ENCODE measurements at regions not wholly inside any gene's neighbourhood (a gene's known extent, or its start where the extent isn't known, plus 50 kb on each side); places are given as distances from the start of the nearest gene placed in this dataset.

GRCh38 chr2:150882751-150883612 is 378.7 kb downstream of the RBM43 start:
- Histone ChIP-seq H2AFZ (ENCODE audit: low read length) (no peak overlapping the region), H3K9ac (ENCODE audit: low read length) (no peak overlapping the region), H3K9me3 (ENCODE audit: low read length) (no peaks in the 10 kb centered on the region), H3K4me2 (ENCODE audit: low read depth, low read length, poor library complexity, severe bottlenecking) (no peak overlapping the region), H3K36me3 (ENCODE audit: insufficient read depth, low read length) (no peaks in the 10 kb centered on the region), H3K27ac (ENCODE audit: low read length) (no peak overlapping the region), H3K4me3 (ENCODE audit: low read length) (no peak overlapping the region), H3K79me2 (ENCODE audit: low read length) (no peaks in the 10 kb centered on the region), H3K9me2 (replicated peaks; ENCODE audit: insufficient read depth, low read length) (no peaks in the 10 kb centered on the region), H3K4me1 (ENCODE audit: low read length) (no peaks in the 10 kb centered on the region), H4K20me1 (ENCODE audit: insufficient read depth, low read depth, low read length) (no peaks in the 10 kb centered on the region), H3K27me3 (ENCODE audit: low read length) (no peaks in the 10 kb centered on the region)
- DNase-seq: no peak

- Histone ChIP-seq H2AFZ (ENCODE audit: low read length) (no peak overlapping the region), H4K20me1 (ENCODE audit: insufficient read depth, low read depth, low read length) (no peaks in the 10 kb centered on the region), H3K9me2 (replicated peaks; ENCODE audit: insufficient read depth, low read length) (no peaks in the 10 kb centered on the region), H3K9ac (ENCODE audit: low read length) (no peak overlapping the region), H3K79me2 (ENCODE audit: low read length) (no peaks in the 10 kb centered on the region), H3K27me3 (ENCODE audit: low read length) (no peaks in the 10 kb centered on the region), H3K4me2 (ENCODE audit: low read depth, low read length, poor library complexity, severe bottlenecking) (no peak overlapping the region), H3K36me3 (ENCODE audit: insufficient read depth, low read length) (no peaks in the 10 kb centered on the region), H3K4me1 (ENCODE audit: low read length) (no peaks in the 10 kb centered on the region), H3K27ac (ENCODE audit: low read length) (no peak overlapping the region), H3K4me3 (ENCODE audit: low read length) (no peak overlapping the region), H3K9me3 (ENCODE audit: low read length) (no peaks in the 10 kb centered on the region)
- DNase-seq: no peak
These were observed 380.7 kb downstream of the RBM43 start for GRCh38 chr2:150880986-150881385.

DNA sequence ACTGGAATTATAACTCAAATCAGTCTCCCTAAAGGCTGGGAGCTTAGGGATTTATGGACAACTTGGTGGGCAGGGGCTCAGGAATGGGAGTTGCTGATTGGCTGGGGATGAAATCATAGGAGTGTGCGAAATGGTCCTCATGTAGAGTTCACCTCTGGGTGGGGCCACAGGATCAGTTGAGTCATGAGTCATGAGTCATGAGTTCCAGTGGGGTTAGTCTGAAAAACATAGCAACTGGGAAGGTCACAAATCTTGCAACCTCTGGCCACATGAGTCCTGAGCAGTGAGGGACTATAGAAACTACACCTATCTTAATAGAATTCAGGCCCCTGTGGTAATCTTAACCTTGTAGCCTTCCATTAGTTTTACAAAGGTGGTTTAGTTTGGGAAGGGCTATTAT is 383.3 kb downstream of the RBM43 start:
- no peak for DNase-seq
- Histone ChIP-seq H3K27me3 (ENCODE audit: low read length) (no peaks in the 10 kb centered on the region), H3K36me3 (ENCODE audit: insufficient read depth, low read length) (no peaks in the 10 kb centered on the region), H3K9me2 (replicated peaks; ENCODE audit: insufficient read depth, low read length) (no peaks in the 10 kb centered on the region), H3K79me2 (ENCODE audit: low read length) (no peaks in the 10 kb centered on the region), H3K9ac (ENCODE audit: low read length) (no peak overlapping the region), H3K27ac (ENCODE audit: low read length) (no peak overlapping the region), H2AFZ (ENCODE audit: low read length) (no peak overlapping the region), H3K4me1 (ENCODE audit: low read length) (no peaks in the 10 kb centered on the region), H3K9me3 (ENCODE audit: low read length) (no peaks in the 10 kb centered on the region), H3K4me2 (ENCODE audit: low read depth, low read length, poor library complexity, severe bottlenecking) (no peak overlapping the region), H4K20me1 (ENCODE audit: insufficient read depth, low read depth, low read length) (no peaks in the 10 kb centered on the region), H3K4me3 (ENCODE audit: low read length) (no peak overlapping the region)

- Histone ChIP-seq H3K36me3 (ENCODE audit: insufficient read depth, low read length) (no peaks in the 10 kb centered on the region), H3K9me3 (ENCODE audit: low read length) (no peaks in the 10 kb centered on the region), H3K4me1 (ENCODE audit: low read length) (no peaks in the 10 kb centered on the region), H3K4me3 (ENCODE audit: low read length) (no peak overlapping the region), H3K79me2 (ENCODE audit: low read length) (no peaks in the 10 kb centered on the region), H2AFZ (ENCODE audit: low read length) (no peak overlapping the region), H3K9me2 (replicated peaks; ENCODE audit: insufficient read depth, low read length) (no peaks in the 10 kb centered on the region), H3K4me2 (ENCODE audit: low read depth, low read length, poor library complexity, severe bottlenecking) (no peak overlapping the region), H4K20me1 (ENCODE audit: insufficient read depth, low read depth, low read length) (no peaks in the 10 kb centered on the region), H3K9ac (ENCODE audit: low read length) (no peak overlapping the region), H3K27me3 (ENCODE audit: low read length) (no peaks in the 10 kb centered on the region), H3K27ac (ENCODE audit: low read length) (no peak overlapping the region)
- DNase-seq: no peak
These were observed 385.3 kb downstream of the RBM43 start for GRCh38 chr2:150876251-150876950.

GRCh38 chr2:150873396-150873772 is 385.9 kb upstream of the RND3 start:
- H3K9me2 ChIP-seq (replicated peaks; ENCODE audit: insufficient read depth, low read length): no peaks in the 10 kb centered on the region
- DNase-seq: no peak

DNA sequence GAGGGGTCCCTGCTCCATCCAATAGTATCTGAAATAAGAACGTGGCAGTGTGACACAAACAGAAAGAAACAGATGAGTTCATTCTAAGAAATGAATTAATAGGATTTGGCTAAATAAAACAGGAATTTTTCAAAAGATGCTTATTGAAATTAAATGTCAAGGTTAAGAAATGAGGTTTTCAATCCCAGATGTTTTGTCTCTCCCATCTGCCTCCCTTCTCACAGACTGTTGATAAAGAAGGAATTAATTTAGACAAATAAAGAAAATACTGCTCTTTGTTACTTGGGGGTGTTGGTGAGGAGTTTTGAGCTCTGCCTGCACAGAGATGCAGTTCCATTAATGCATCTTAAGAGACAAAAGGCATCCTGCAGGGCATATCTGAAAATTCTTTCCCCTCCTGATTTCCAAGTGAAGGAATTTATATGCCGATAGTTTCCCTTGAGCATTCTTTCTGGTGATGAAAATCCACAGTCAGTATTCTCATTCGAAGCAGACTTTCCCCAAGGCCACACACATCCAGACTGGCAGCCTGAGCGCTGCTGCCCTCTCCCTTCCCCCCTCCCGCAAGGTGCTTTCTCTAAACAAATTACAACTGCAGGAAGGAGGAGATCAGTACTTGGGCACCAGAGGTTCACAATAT is 385.4 kb upstream of the RND3 start:
- Histone ChIP-seq H3K36me3 (ENCODE audit: insufficient read depth, low read length) (no peaks in the 10 kb centered on the region), H4K20me1 (ENCODE audit: insufficient read depth, low read depth, low read length) (no peaks in the 10 kb centered on the region), H3K4me2 (ENCODE audit: low read depth, low read length, poor library complexity, severe bottlenecking) (no peak overlapping the region), H3K4me3 (ENCODE audit: low read length) (no peak overlapping the region), H3K9ac (ENCODE audit: low read length) (no peak overlapping the region), H3K9me2 (replicated peaks; ENCODE audit: insufficient read depth, low read length) (no peaks in the 10 kb centered on the region), H3K27me3 (ENCODE audit: low read length) (no peaks in the 10 kb centered on the region), H2AFZ (ENCODE audit: low read length) (no peak overlapping the region), H3K9me3 (ENCODE audit: low read length) (no peaks in the 10 kb centered on the region), H3K27ac (ENCODE audit: low read length) (no peak overlapping the region), H3K4me1 (ENCODE audit: low read length) (no peaks in the 10 kb centered on the region), H3K79me2 (ENCODE audit: low read length) (no peaks in the 10 kb centered on the region)
- DNase-seq: no peak

More at GRCh38 chr2:150873396-150873772, 385.9 kb upstream of the RND3 start:
- no peak overlapping the region for H3K9ac ChIP-seq (ENCODE audit: low read length)
- no peaks in the 10 kb centered on the region for H3K27me3 ChIP-seq (ENCODE audit: low read length)
- H3K4me2 ChIP-seq (ENCODE audit: low read depth, low read length, poor library complexity, severe bottlenecking): no peak overlapping the region
- no peaks in the 10 kb centered on the region for H3K36me3 ChIP-seq (ENCODE audit: insufficient read depth, low read length)
- no peaks in the 10 kb centered on the region for H3K4me1 ChIP-seq (ENCODE audit: low read length)
- H3K9me3 ChIP-seq (ENCODE audit: low read length): no peaks in the 10 kb centered on the region
- H4K20me1 ChIP-seq (ENCODE audit: insufficient read depth, low read depth, low read length): no peaks in the 10 kb centered on the region
- no peaks in the 10 kb centered on the region for H3K79me2 ChIP-seq (ENCODE audit: low read length)
- no peak overlapping the region for H3K27ac ChIP-seq (ENCODE audit: low read length)
- no peak overlapping the region for H3K4me3 ChIP-seq (ENCODE audit: low read length)
- H2AFZ ChIP-seq (ENCODE audit: low read length): no peak overlapping the region

DNA sequence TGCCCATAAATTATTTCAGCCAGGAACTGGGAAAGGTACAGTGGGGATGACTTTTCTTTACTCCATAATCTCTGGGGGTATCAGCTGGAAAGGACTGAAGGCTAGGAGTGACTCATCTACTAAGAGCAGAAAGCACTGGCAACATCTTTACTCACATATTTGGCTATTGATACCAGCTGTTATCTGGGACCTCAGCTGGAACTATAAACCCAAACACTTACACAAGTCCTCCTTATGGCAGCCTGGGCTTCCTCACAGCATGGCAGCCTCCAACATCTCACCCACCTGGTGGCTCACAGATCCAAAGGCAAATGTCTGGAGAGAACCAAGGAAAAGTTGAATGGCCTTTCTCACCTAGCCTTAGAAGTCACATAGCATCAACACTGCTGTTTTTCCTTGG is 379.0 kb upstream of the RND3 start:
- Histone ChIP-seq H3K9me2 (replicated peaks; ENCODE audit: insufficient read depth, low read length) (no peaks in the 10 kb centered on the region), H3K27ac (ENCODE audit: low read length) (no peak overlapping the region), H3K4me3 (ENCODE audit: low read length) (no peak overlapping the region), H3K79me2 (ENCODE audit: low read length) (no peaks in the 10 kb centered on the region), H3K4me2 (ENCODE audit: low read depth, low read length, poor library complexity, severe bottlenecking) (no peak overlapping the region), H3K4me1 (ENCODE audit: low read length) (no peaks in the 10 kb centered on the region), H3K9ac (ENCODE audit: low read length) (no peak overlapping the region), H4K20me1 (ENCODE audit: insufficient read depth, low read depth, low read length) (no peaks in the 10 kb centered on the region), H3K9me3 (ENCODE audit: low read length) (no peaks in the 10 kb centered on the region), H3K36me3 (ENCODE audit: insufficient read depth, low read length) (no peaks in the 10 kb centered on the region), H2AFZ (ENCODE audit: low read length) (no peak overlapping the region), H3K27me3 (ENCODE audit: low read length) (no peaks in the 10 kb centered on the region)
- no peak for DNase-seq

DNA sequence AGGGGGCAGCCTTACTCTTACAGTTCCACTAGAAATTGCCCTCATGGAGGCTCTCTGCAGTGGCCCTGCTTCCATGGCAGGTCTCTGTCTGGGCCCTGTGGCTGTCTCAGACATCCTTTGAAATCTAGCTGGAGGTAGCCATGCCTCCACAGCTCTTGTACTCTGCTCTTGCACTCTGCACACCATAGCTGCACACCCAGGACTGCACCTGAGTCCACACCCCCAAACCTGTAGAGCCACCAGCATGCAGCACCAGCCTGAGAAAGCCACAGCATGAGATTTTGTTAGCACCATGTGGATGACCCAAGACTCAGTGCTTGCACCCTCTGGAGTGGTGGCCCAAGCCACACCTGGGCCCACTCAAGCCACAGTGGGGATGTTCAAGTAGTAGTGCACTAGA is 376.2 kb upstream of the RND3 start:
- H3K36me3 ChIP-seq (ENCODE audit: insufficient read depth, low read length): no peaks in the 10 kb centered on the region
- H3K9me2 ChIP-seq (replicated peaks; ENCODE audit: insufficient read depth, low read length): no peaks in the 10 kb centered on the region
- no peaks in the 10 kb centered on the region for H3K9me3 ChIP-seq (ENCODE audit: low read length)
- H3K4me2 ChIP-seq (ENCODE audit: low read depth, low read length, poor library complexity, severe bottlenecking): no peak overlapping the region
- H3K79me2 ChIP-seq (ENCODE audit: low read length): no peaks in the 10 kb centered on the region
- no peak for DNase-seq
- H4K20me1 ChIP-seq (ENCODE audit: insufficient read depth, low read depth, low read length): no peaks in the 10 kb centered on the region
- H3K27ac ChIP-seq (ENCODE audit: low read length): no peak overlapping the region
- no peaks in the 10 kb centered on the region for H3K4me1 ChIP-seq (ENCODE audit: low read length)
- no peak overlapping the region for H2AFZ ChIP-seq (ENCODE audit: low read length)
- no peak overlapping the region for H3K4me3 ChIP-seq (ENCODE audit: low read length)
- no peak overlapping the region for H3K9ac ChIP-seq (ENCODE audit: low read length)
- H3K27me3 ChIP-seq (ENCODE audit: low read length): no peaks in the 10 kb centered on the region
